ENCODE measurements at regions not wholly inside any gene's neighbourhood (a gene's known extent, or its start where the extent isn't known, plus 50 kb on each side); places are given as distances from the start of the nearest gene placed in this dataset.

- no peaks in the 10 kb centered on the region for H3K9me3 Mint-ChIP-seq
- Histone ChIP-seq H3K23ac (ENCODE audit: insufficient read length, low read depth, low read length) (no peak overlapping the region), H3K4ac (ENCODE audit: low read depth, low read length) (no peak overlapping the region), H4K20me1 (ENCODE audit: control insufficient read depth, insufficient read depth, insufficient read length) (no peaks in the 10 kb centered on the region), H3K9ac (ENCODE audit: extremely low read depth, insufficient read length, low read length) (no peak overlapping the region), H2BK120ac (ENCODE audit: low read depth, low read length, poor library complexity, severe bottlenecking) (no peak overlapping the region), H3K79me1 (ENCODE audit: insufficient read depth, low read depth, low read length, poor library complexity, severe bottlenecking) (no peaks in the 10 kb centered on the region), H2BK12ac (ENCODE audit: insufficient read length, low read depth, low read length) (no peak overlapping the region), H2AK5ac (ENCODE audit: insufficient read length, low read length) (no peak overlapping the region), H3K4me1 (ENCODE audit: insufficient read depth, low read length) (peaks cover 16% of the 10 kb centered on the region; the same call in 1 of the 2 replicates), H4K91ac (ENCODE audit: insufficient read length, low read depth, low read length) (no peak overlapping the region), H3K56ac (ENCODE audit: insufficient read length, low read depth, low read length) (no peak overlapping the region), H2BK5ac (ENCODE audit: insufficient read length, low read length) (no peak overlapping the region), H3K9me3 (ENCODE audit: control insufficient read depth, low read depth, low read length) (no peaks in the 10 kb centered on the region), H3K14ac (ENCODE audit: insufficient read depth, low read length) (no peak overlapping the region), H3K23me2 (ENCODE audit: insufficient read length, low read depth, low read length, poor library complexity, severe bottlenecking) (no peaks in the 10 kb centered on the region), H3T11ph (ENCODE audit: low read length) (no peak overlapping the region), H2AFZ (ENCODE audit: low read length) (no peak overlapping the region), H3K4me2 (ENCODE audit: insufficient read depth, insufficient read length, low read length) (no peak overlapping the region), H3K79me2 (ENCODE audit: insufficient read depth, low read length) (no peaks in the 10 kb centered on the region), H3K27ac (ENCODE audit: insufficient read length, low read depth, low read length) (no peak overlapping the region), H4K8ac (replicated peaks; ENCODE audit: insufficient read length, low read depth, low read length) (no peak overlapping the region), H3K27me3 (ENCODE audit: insufficient read depth, low read length) (no peaks in the 10 kb centered on the region), H2BK20ac (ENCODE audit: low read depth, low read length, poor library complexity, severe bottlenecking) (no peak overlapping the region), H2BK15ac (ENCODE audit: low read depth, low read length) (no peak overlapping the region), H4K5ac (ENCODE audit: insufficient read length, low read depth, low read length) (no peak overlapping the region), H3K18ac (ENCODE audit: insufficient read length, low read depth, low read length) (no peak overlapping the region)
- no CpG with 5 or more reads among the region's 3 CpGs for WGBS (ENCODE audit: extremely low coverage, insufficient read length, low lambda C conversion rate)
- H3K27ac Mint-ChIP-seq: peak overlapping the region; percentile 42 to 95 (median 87); a peak in 6 of 7 replicates
- no peaks in the 10 kb centered on the region for H3K27me3 Mint-ChIP-seq (ENCODE audit: low read depth)
- DNase-seq: no peak
- H3K36me3 Mint-ChIP-seq (ENCODE audit: insufficient read depth in 1 of 3, low read depth in 3 of 3): no peaks in the 10 kb centered on the region; a peak in 2 of 7 replicates
- H3K4me3 Mint-ChIP-seq: no peak overlapping the region
- peaks cover 67 to 72% of the 10 kb centered on the region in 2 experiments for H3K4me1 Mint-ChIP-seq
- no peak for TF ChIP-seq CTCF (conservative IDR thresholded peaks at IDR 0.05)
These were observed 161.4 kb downstream of the TM9SF2 start for GRCh38 chr13:99662678-99663077.

All from H9 (cell line).